Tibial nerve (tissue), 4 donors: ENCODE measurements at regions not wholly inside any gene's neighbourhood (a gene's known extent, or its start where the extent isn't known, plus 50 kb on each side); places are given as distances from the start of the nearest gene placed in this dataset.

ENCODE experiments used
- DNase-seq, 2 donors: peaks; one replicate each; pipeline ENCODE4 v3.0.0-alpha.2; 2019; ENCODE audit warnings: low spot score in 2 of 2
- H3K27ac ChIP-seq, 4 donors: fragments of 200-600 bp; sonication (generic) in 3 of 4; one replicate each; pipeline ENCODE4 v1.5.1; 2017 to 2019; ENCODE audit warnings: mild to moderate bottlenecking in 1 of 4
- H3K27me3 ChIP-seq, 2 donors: fragments of 200-600 bp; sonication (generic) in 1 of 2; one replicate each; pipeline versions ENCODE4 v1.5.1 to v1.6.0; 2017 to 2019
- H3K36me3 ChIP-seq, 3 donors: fragments of 200-600 bp; sonication (generic); one replicate each; pipeline ENCODE4 v1.5.1; 2018 to 2019
- H3K4me1 ChIP-seq, 4 donors: fragments of 200-600 bp; sonication (generic) in 3 of 4; one replicate each; pipeline ENCODE4 v1.5.1; 2017 to 2019
- H3K4me3 ChIP-seq, 4 donors: fragments of 200-600 bp; sonication (generic) in 3 of 4; one replicate each; pipeline ENCODE4 v1.5.1; 2017 to 2019; ENCODE audit warnings: mild to moderate bottlenecking in 1 of 4, moderate library complexity in 1 of 4
- H3K9me3 ChIP-seq, 4 donors: fragments of 200-600 bp; sonication (generic) in 3 of 4; one replicate each; pipeline ENCODE4 v1.5.1; 2017 to 2019
- CTCF ChIP-seq, 5 experiments: fragments of 200-600 bp in 3 of 5; fragments of 450-650 bp in 2 of 5; sonication (generic) in 3 of 5; IDR thresholded peaks; one replicate each; pipeline ENCODE4 v1.5.1; 2016 to 2019; ENCODE audit warnings: antibody characterized with exemption in 5 of 5, mild to moderate bottlenecking in 3 of 5, moderate library complexity in 2 of 5
- EP300 ChIP-seq, 2 donors: sonication (generic); formaldehyde crosslinking; IDR thresholded peaks; one replicate each; pipeline ENCODE4 v1.6.1; 2017; ENCODE audit warnings: antibody characterized with exemption in 2 of 2, mild to moderate bottlenecking in 1 of 2
- POLR2A ChIP-seq, 2 donors: fragments of 450-650 bp; IDR thresholded peaks; one replicate each; pipeline ENCODE4 v1.6.1; 2017; ENCODE audit warnings: antibody characterized with exemption in 2 of 2, mild to moderate bottlenecking in 2 of 2, moderate library complexity in 2 of 2
- WGBS, 2 donors: methylation state at CpG; one replicate each; pipeline ENCODE4 v1.1.5; 2018; 5-methylcytosine and 5-hydroxymethylcytosine counted together

GRCh38 chr1:11342621-11343032, 69.6 kb downstream of the UBIAD1 start:
- whole genome bisulfite sequencing, 2 donors, result 59 to 66% methylated on average over 6 of the region's 6 CpGs
- DNase-seq, result no peak
- no peak for TF ChIP-seq POLR2A (IDR thresholded peaks at IDR 0.05)
- no peak for TF ChIP-seq CTCF (IDR thresholded peaks at IDR 0.05)
- no peak for TF ChIP-seq EP300 (IDR thresholded peaks at IDR 0.05)
- no peak overlapping the region for H3K27ac ChIP-seq
- peaks cover 0 to 11% (median 0%) of the 10 kb centered on the region in 4 donors for H3K4me1 ChIP-seq
- H3K27me3 ChIP-seq, result peaks cover 0 to 49% of the 10 kb centered on the region in 2 donors
- H3K9me3 ChIP-seq, result no peaks in the 10 kb centered on the region
- H3K36me3 ChIP-seq, result no peaks in the 10 kb centered on the region
- H3K4me3 ChIP-seq, result no peak overlapping the region

- H3K9me3 ChIP-seq, result peaks cover 0 to 14% (median 0%) of the 10 kb centered on the region in 4 donors
- peaks cover 0 to 31% of the 10 kb centered on the region in 2 donors for H3K27me3 ChIP-seq
- no peak overlapping the region for H3K27ac ChIP-seq
- H3K4me3 ChIP-seq, result no peak overlapping the region
- no peaks in the 10 kb centered on the region for H3K4me1 ChIP-seq
- DNase-seq, result no peak
- no peaks in the 10 kb centered on the region for H3K36me3 ChIP-seq
- WGBS, 2 donors, result 66 to 68% methylated on average over 18 to 19 of the region's 19 CpGs
- no peak for TF ChIP-seq EP300 (IDR thresholded peaks at IDR 0.05)
- TF ChIP-seq POLR2A (IDR thresholded peaks at IDR 0.05), result no peak
- TF ChIP-seq CTCF (IDR thresholded peaks at IDR 0.05), result no peak
These were observed 73.1 kb downstream of the UBIAD1 start for GRCh38 chr1:11345971-11346715.

- Histone ChIP-seq H3K27me3 (peaks cover 0 to 36% of the 10 kb centered on the region in 2 donors), H3K27ac (no peak overlapping the region), H3K9me3 (peaks cover 0 to 17% (median 0%) of the 10 kb centered on the region in 4 donors), H3K36me3 (no peaks in the 10 kb centered on the region), H3K4me1 (no peaks in the 10 kb centered on the region), H3K4me3 (no peak overlapping the region)
- DNase-seq, result no peak
- no peak for TF ChIP-seq CTCF (IDR thresholded peaks at IDR 0.05)
- TF ChIP-seq POLR2A (IDR thresholded peaks at IDR 0.05), result no peak
- TF ChIP-seq EP300 (IDR thresholded peaks at IDR 0.05), result no peak
- 10 to 16% methylated on average over 14 of the region's 14 CpGs for WGBS, 2 donors
These were observed 77.3 kb downstream of the UBIAD1 start for GRCh38 chr1:11350265-11350664.

- no peak overlapping the region for H3K27ac ChIP-seq
- DNase-seq, result no peak
- H3K27me3 ChIP-seq, result peaks cover 0 to 55% of the 10 kb centered on the region in 2 donors
- 90 to 91% methylated on average over 11 to 12 of the region's 12 CpGs for WGBS, 2 donors
- peaks cover 0 to 17% (median 0%) of the 10 kb centered on the region in 4 donors for H3K9me3 ChIP-seq
- H3K36me3 ChIP-seq, result no peaks in the 10 kb centered on the region
- peaks cover 0 to 5% (median 0%) of the 10 kb centered on the region in 4 donors for H3K4me1 ChIP-seq
- TF ChIP-seq POLR2A (IDR thresholded peaks at IDR 0.05) (no peak), CTCF (IDR thresholded peaks at IDR 0.05) (no peak), EP300 (IDR thresholded peaks at IDR 0.05) (no peak)
- no peak overlapping the region for H3K4me3 ChIP-seq
These were observed 79.2 kb downstream of the UBIAD1 start for GRCh38 chr1:11352058-11352715.
